Liver (tissue), 8 donors: ENCODE measurements at regions not wholly inside any gene's neighbourhood (a gene's known extent, or its start where the extent isn't known, plus 50 kb on each side); places are given as distances from the start of the nearest gene placed in this dataset.

Source experiments
- DNase-seq: peaks from one replicate; pipeline ENCODE4 v3.0.0-alpha.2; 2017; ENCODE audit warnings: low spot score
- H3K27ac ChIP-seq, 2 donors: one replicate each; pipeline ENCODE4 v1.7.0; 2013; ENCODE audit warnings: inconsistent platforms in 2 of 2, low read length in 2 of 2, control low read depth in 1 of 2, low read depth in 1 of 2, mild to moderate bottlenecking in 1 of 2
- H3K27me3 ChIP-seq, 4 donors: one replicate each; pipeline versions ENCODE4 v1.6.1 to v1.7.0; 2013; ENCODE audit warnings: low read length in 3 of 4, inconsistent platforms in 1 of 4, mild to moderate bottlenecking in 1 of 4, moderate library complexity in 1 of 4; ENCODE audit not compliant: control insufficient read depth in 4 of 4, insufficient read depth in 4 of 4
- H3K36me3 ChIP-seq, 4 donors: one replicate each; pipeline versions ENCODE4 v1.6.1 to v1.7.0; 2013; ENCODE audit warnings: low read length in 3 of 4, mild to moderate bottlenecking in 3 of 4, low read depth in 1 of 4, moderate library complexity in 1 of 4; ENCODE audit not compliant: control insufficient read depth in 4 of 4, insufficient read depth in 3 of 4
- H3K4me1 ChIP-seq, 4 donors: one replicate each; pipeline versions ENCODE4 v1.6.1 to v1.7.0; 2013; ENCODE audit warnings: low read length in 3 of 4, mild to moderate bottlenecking in 3 of 4, moderate library complexity in 1 of 4; ENCODE audit not compliant: control insufficient read depth in 4 of 4, insufficient read depth in 4 of 4
- H3K4me3 ChIP-seq, 3 donors: one replicate each; pipeline versions ENCODE4 v1.6.1 to v1.7.0; 2013; ENCODE audit warnings: low read length in 3 of 3, control low read depth in 1 of 3, low read depth in 1 of 3, mild to moderate bottlenecking in 1 of 3
- H3K9ac ChIP-seq, 2 donors: one replicate each; pipeline ENCODE4 v1.7.0; 2013; ENCODE audit warnings: low read length in 2 of 2, mild to moderate bottlenecking in 2 of 2, moderate library complexity in 2 of 2, control low read depth in 1 of 2, low read depth in 1 of 2
- H3K9me3 ChIP-seq, 4 donors: one replicate each; pipeline versions ENCODE4 v1.6.1 to v1.7.0; 2013; ENCODE audit warnings: low read length in 3 of 4; ENCODE audit not compliant: control insufficient read depth in 4 of 4
- ATF3 ChIP-seq: IDR thresholded peaks from 2 replicates; pipeline ENCODE4 v1.6.1; 2016; ENCODE audit warnings: antibody characterized with exemption
- CTCF ChIP-seq: fragments of 150-350 bp; IDR thresholded peaks from 2 replicates; pipeline ENCODE4 v1.5.1; 2017; ENCODE audit warnings: improper control_type of control experiment, low read depth, low read length; ENCODE audit not compliant: missing input control
- EGR1 ChIP-seq, 2 donors: IDR thresholded peaks; 2 replicates each; pipeline ENCODE4 v1.6.1; 2016 to 2018; ENCODE audit warnings: antibody characterized with exemption in 2 of 2, low read depth in 2 of 2
- FOXA1 ChIP-seq: IDR thresholded peaks from 2 replicates; pipeline ENCODE4 v1.6.1; 2016; ENCODE audit warnings: antibody characterized with exemption
- FOXA2 ChIP-seq: IDR thresholded peaks from 2 replicates; pipeline ENCODE4 v1.6.1; 2016; ENCODE audit warnings: antibody characterized with exemption
- GABPA ChIP-seq, 2 donors: IDR thresholded peaks in 1 of 2; conservative IDR thresholded peaks in 1 of 2; 2 replicates each; pipeline ENCODE4 v1.6.1; 2016; ENCODE audit warnings: antibody characterized with exemption in 2 of 2, mild to moderate bottlenecking in 1 of 2, moderate library complexity in 1 of 2
- HNF4A ChIP-seq, 2 donors: conservative IDR thresholded peaks; 2 replicates each; pipeline ENCODE4 v1.6.1; 2016; ENCODE audit warnings: antibody characterized with exemption in 2 of 2, mild to moderate bottlenecking in 2 of 2
- HNF4G ChIP-seq: IDR thresholded peaks from 2 replicates; pipeline ENCODE4 v1.6.1; 2016; ENCODE audit warnings: antibody characterized with exemption
- MAX ChIP-seq: IDR thresholded peaks from 2 replicates; pipeline ENCODE4 v1.6.1; 2016; ENCODE audit warnings: antibody characterized with exemption
- RAD21 ChIP-seq, 2 donors: IDR thresholded peaks; 2 replicates each; pipeline ENCODE4 v1.6.1; 2016; ENCODE audit warnings: antibody characterized with exemption in 2 of 2, mild to moderate bottlenecking in 2 of 2
- REST ChIP-seq: IDR thresholded peaks from 2 replicates; pipeline ENCODE4 v1.6.1; 2016; ENCODE audit warnings: antibody characterized with exemption, mild to moderate bottlenecking
- SP1 ChIP-seq: IDR thresholded peaks from 2 replicates; pipeline ENCODE4 v1.6.1; 2018; ENCODE audit warnings: antibody characterized with exemption, mild to moderate bottlenecking
- TAF1 ChIP-seq: conservative IDR thresholded peaks from 2 replicates; pipeline ENCODE4 v1.6.1; 2016; ENCODE audit warnings: antibody characterized with exemption, mild to moderate bottlenecking
- YY1 ChIP-seq: IDR thresholded peaks from 2 replicates; pipeline ENCODE4 v1.6.1; 2016; ENCODE audit warnings: antibody characterized with exemption, mild to moderate bottlenecking
- ZBTB33 ChIP-seq: IDR thresholded peaks from 2 replicates; pipeline ENCODE4 v1.6.1; 2016; ENCODE audit warnings: antibody characterized with exemption
- WGBS: extraction: QIAGEN DNeasy Blood & Tissue Kit; methylation state at CpG from one replicate; pipeline ENCODE4 v1.1.7; 2013; 5-methylcytosine and 5-hydroxymethylcytosine counted together
- donor health status: healthy.
- donor health status: healthy.
- donor health status: healthy.
- donor health status: healthy.
- donor health status: healthy.

- Histone ChIP-seq H3K27ac (no peak overlapping the region), H3K9ac (no peak overlapping the region), H3K9me3 (no peaks in the 10 kb centered on the region), H3K4me3 (no peak overlapping the region), H3K4me1 (no peaks in the 10 kb centered on the region), H3K36me3 (no peaks in the 10 kb centered on the region), H3K27me3 (peaks cover 0 to 6% (median 2%) of the 10 kb centered on the region in 4 donors)
- DNase-seq, result no peak
- 88% methylated on average over 1 of the region's 1 CpG for WGBS
- TF ChIP-seq FOXA2 (no peak), ATF3 (no peak), HNF4G (no peak), RAD21 (IDR thresholded peaks at IDR 0.05) (no peak), HNF4A (conservative IDR thresholded peaks at IDR 0.05) (no peak), REST (no peak), MAX (no peak), YY1 (no peak), EGR1 (IDR thresholded peaks at IDR 0.05; ENCODE audit: low read depth in 2 of 2) (no peak), GABPA (IDR thresholded peaks at IDR 0.05 in 1 of 2, conservative IDR thresholded peaks at IDR 0.05 in 1 of 2) (no peak), ZBTB33 (no peak), TAF1 (no peak), CTCF (no peak), SP1 (no peak)
These were observed 254.9 kb upstream of the ARRDC3 start for GRCh38 chr5:91638010-91638409.

GRCh38 chr5:91635950-91636734 lies 253.0 kb upstream of the ARRDC3 start:
- Histone ChIP-seq H3K36me3 (no peaks in the 10 kb centered on the region), H3K27me3 (peaks cover 0 to 6% (median 2%) of the 10 kb centered on the region in 4 donors), H3K27ac (no peak overlapping the region), H3K4me3 (no peak overlapping the region), H3K9me3 (no peaks in the 10 kb centered on the region), H3K4me1 (no peaks in the 10 kb centered on the region), H3K9ac (no peak overlapping the region)
- 69% methylated on average over 4 of the region's 4 CpGs for WGBS
- no peak for DNase-seq
- TF ChIP-seq REST, result no peak
- no peak for TF ChIP-seq YY1
- TF ChIP-seq MAX, result no peak
- TF ChIP-seq TAF1, result no peak
- TF ChIP-seq FOXA1, result no peak
- no peak for TF ChIP-seq ZBTB33
